Lower leg skin (tissue), 4 donors: ENCODE measurements at regions not wholly inside any gene's neighbourhood (a gene's known extent, or its start where the extent isn't known, plus 50 kb on each side); places are given as distances from the start of the nearest gene placed in this dataset.

Source experiments
- DNase-seq, 2 donors: peaks; one replicate each; pipeline ENCODE4 v3.0.0-alpha.2; 2019; ENCODE audit warnings: low spot score in 2 of 2
- H3K4me3 ChIP-seq: fragments of 200-600 bp; sonication (generic); 2 replicates; pipeline ENCODE4 v1.5.1; 2017; ENCODE audit warnings: mild to moderate bottlenecking, low read depth; ENCODE audit not compliant: poor library complexity, severe bottlenecking
- POLR2A ChIP-seq, 2 donors: fragments of 450-650 bp; IDR thresholded peaks; one replicate each; pipeline ENCODE4 v1.6.1; 2016 to 2017; ENCODE audit warnings: antibody characterized with exemption in 2 of 2, mild to moderate bottlenecking in 1 of 2, moderate library complexity in 1 of 2
- WGBS, 2 donors: methylation state at CpG; one replicate each; pipeline ENCODE4 v1.1.5; 2018; 5-methylcytosine and 5-hydroxymethylcytosine counted together
- intact Hi-C: fragments of 100-400 bp; cut with DNase I; formaldehyde crosslinking; loops from one replicate; pipeline ENCODE4 v1.15.0; 2023; ENCODE audit warnings: low total_unique reads
- TF ChIP-seq, protein P1 (sequence below), 3 donors: fragments of 450-650 bp; IDR thresholded peaks; one replicate each; pipeline ENCODE4 v1.5.1; 2016; ENCODE audit warnings: antibody characterized with exemption in 3 of 3, mild to moderate bottlenecking in 3 of 3, moderate library complexity in 2 of 3

DNA sequence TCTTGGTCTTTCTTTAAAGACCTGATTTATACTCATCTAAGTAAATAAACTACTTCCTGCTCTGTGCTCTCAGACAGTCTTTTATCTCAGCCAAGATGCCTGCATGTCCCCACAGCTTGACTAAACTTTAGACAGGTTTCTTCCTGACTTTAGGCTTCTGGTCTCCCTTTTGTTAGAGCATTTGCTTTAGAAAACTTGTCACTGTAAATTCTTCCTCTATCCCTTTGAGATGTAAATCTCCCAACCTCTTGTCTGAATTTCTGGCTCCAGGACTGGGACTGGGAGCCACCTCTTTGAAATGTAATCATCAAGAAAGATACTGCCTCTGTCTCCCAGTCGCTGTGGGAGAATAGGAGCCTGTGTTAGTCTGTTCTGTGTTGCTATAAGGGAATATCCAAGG, 739.9 kb downstream of the C6orf118 start:
- intact Hi-C loops: no loop called here
- 41 to 45% methylated on average over 1 of the region's 1 CpG for WGBS, 2 donors
- no peak overlapping the region for H3K4me3 ChIP-seq
- no peak for DNase-seq
- TF ChIP-seq POLR2A (IDR thresholded peaks at IDR 0.05): no peak

DNA sequence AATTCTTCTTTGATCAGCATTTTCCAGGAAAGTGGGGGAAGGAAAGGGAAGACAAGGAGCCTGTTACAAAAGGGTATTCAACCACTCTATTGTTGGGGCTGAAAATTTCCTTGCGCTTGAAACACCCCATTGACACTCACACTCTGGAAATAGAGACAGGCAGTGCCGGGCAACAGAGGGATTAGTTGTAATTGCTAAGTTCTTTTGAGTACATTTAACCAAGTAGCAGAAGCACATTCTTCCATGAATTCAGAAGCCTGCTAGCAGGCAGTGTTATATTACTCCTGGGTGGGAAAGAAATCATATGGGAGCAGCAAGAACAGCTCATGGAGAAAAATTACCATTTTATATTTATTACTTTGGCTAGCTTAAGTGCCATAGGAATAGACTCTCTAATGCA, 745.5 kb downstream of the C6orf118 start:
- intact Hi-C loops: no loop called here
- WGBS, 2 donors: 69 to 71% methylated on average over 2 of the region's 2 CpGs
- no peak for DNase-seq
- TF ChIP-seq, protein P1, sequence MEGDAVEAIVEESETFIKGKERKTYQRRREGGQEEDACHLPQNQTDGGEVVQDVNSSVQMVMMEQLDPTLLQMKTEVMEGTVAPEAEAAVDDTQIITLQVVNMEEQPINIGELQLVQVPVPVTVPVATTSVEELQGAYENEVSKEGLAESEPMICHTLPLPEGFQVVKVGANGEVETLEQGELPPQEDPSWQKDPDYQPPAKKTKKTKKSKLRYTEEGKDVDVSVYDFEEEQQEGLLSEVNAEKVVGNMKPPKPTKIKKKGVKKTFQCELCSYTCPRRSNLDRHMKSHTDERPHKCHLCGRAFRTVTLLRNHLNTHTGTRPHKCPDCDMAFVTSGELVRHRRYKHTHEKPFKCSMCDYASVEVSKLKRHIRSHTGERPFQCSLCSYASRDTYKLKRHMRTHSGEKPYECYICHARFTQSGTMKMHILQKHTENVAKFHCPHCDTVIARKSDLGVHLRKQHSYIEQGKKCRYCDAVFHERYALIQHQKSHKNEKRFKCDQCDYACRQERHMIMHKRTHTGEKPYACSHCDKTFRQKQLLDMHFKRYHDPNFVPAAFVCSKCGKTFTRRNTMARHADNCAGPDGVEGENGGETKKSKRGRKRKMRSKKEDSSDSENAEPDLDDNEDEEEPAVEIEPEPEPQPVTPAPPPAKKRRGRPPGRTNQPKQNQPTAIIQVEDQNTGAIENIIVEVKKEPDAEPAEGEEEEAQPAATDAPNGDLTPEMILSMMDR (IDR thresholded peaks at IDR 0.05): no peak
- TF ChIP-seq POLR2A (IDR thresholded peaks at IDR 0.05): no peak
- no peak overlapping the region for H3K4me3 ChIP-seq

DNA sequence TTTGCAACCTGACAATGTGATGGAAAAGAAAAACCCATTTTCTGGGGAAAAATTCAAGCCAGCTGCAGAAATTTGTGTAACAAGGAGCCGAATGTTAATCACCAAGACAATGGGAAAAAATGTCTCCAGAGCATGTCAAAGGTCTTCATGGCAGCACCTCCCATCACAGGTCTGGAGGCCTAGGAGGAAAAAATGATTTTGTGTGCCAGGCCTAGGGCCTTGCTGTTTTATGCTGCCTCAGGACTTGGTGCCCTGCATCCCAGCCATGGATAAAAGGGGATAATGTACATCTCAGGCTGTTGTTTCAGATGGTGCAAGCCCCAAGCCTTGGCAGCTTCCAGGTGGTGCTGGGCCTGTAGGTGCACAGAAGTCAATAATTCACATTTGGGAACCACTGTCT, 747.7 kb downstream of the C6orf118 start:
- no peak for DNase-seq
- intact Hi-C loops: no loop called here
- TF ChIP-seq, protein P1 (IDR thresholded peaks at IDR 0.05): no peak
- TF ChIP-seq POLR2A (IDR thresholded peaks at IDR 0.05): no peak
- no peak overlapping the region for H3K4me3 ChIP-seq
- WGBS, 2 donors: 89 to 93% methylated on average over 1 of the region's 1 CpG

DNA sequence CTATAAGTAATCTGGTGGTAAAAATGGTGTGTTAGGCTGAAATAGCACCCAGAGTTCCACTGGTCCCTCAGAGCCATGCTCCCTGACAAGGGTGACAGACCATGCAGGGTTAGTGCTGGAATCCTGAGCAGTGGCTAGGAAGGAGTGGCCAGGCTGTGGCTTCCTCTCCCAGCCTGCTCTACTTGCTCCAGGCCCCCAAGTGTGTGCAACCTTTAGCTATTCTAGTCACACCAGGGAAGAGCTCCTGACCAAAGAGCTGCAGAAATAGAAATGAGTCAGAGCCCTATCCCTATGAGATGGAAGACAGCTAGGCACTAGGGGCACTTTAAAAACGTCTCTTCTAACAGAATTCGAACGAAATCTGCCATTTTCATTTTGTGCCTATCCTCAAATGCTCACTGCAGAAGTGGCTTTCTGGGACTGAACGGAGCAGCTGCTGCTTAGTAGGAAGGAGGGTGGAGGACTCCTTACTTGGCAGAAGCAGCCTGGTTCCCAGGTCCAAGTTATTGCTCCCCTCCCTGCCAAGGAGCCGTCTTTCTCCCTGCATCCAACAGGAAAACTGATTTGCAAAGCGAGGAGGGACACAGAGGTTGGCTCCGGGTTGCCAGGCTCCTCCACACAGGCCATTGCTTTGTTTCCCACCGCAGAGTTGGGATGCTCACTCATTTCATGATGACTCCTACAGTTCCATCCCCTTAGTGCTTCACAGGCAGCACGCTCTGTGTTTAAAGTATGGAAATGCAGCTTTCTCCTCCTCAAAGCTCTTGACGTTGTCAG, 754.5 kb downstream of the C6orf118 start:
- 66 to 75% methylated on average over 10 of the region's 10 CpGs for WGBS, 2 donors
- no peak for TF ChIP-seq POLR2A (IDR thresholded peaks at IDR 0.05)
- TF ChIP-seq, protein P1 (IDR thresholded peaks at IDR 0.05): no peak
- DNase-seq: no peak
- intact Hi-C loops: no loop called here
- H3K4me3 ChIP-seq: no peak overlapping the region

DNA sequence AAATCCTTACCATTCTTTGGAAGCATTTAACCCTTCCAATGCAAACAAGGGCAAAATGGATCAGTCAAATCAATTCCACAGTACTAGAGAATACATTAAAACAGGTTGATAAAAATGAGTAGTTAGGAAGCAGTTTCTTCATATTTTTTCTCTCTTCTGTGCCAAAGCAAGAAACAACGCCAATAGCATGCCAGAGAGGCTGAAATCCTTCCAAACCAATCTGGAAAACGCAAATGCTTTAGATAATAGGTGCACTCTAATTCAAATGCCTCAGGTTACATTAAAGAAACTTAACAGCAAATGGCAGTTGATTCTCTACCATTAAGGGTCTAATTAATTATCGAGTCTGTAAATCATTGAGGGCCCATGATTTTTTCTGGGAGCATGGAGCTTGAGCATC, 755.2 kb downstream of the C6orf118 start:
- intact Hi-C loops: no loop called here
- no peak overlapping the region for H3K4me3 ChIP-seq
- WGBS, 2 donors: 53 to 58% methylated on average over 3 of the region's 3 CpGs
- TF ChIP-seq, protein P1 (IDR thresholded peaks at IDR 0.05): no peak
- no peak for TF ChIP-seq POLR2A (IDR thresholded peaks at IDR 0.05)
- DNase-seq: no peak

DNA sequence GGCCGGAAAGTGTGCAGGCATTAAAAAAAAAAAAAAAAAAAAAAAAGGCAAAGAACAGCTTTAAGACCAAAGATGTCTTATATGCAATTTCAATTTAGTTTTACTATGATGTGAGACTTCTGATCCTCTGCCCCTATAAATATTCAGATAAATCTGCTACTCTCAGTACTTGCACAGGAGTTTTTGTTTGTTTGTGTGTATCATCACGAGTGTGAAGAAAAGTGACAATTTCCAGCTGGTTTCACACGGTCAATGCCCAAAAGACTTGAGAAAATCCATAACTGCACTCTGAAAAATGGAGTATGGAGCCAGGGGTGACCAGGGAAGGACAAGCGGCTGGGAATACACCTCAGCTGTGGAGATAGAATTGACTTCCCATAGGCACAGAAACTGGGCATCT, 757.7 kb downstream of the C6orf118 start:
- DNase-seq: no peak
- TF ChIP-seq, protein P1 (IDR thresholded peaks at IDR 0.05): no peak
- no peak for TF ChIP-seq POLR2A (IDR thresholded peaks at IDR 0.05)
- 80 to 84% methylated on average over 4 of the region's 4 CpGs for WGBS, 2 donors
- intact Hi-C loops: no loop called here
- H3K4me3 ChIP-seq: no peak overlapping the region
